Ovary (tissue), 7 donors: ENCODE measurements at regions not wholly inside any gene's neighbourhood (a gene's known extent, or its start where the extent isn't known, plus 50 kb on each side); places are given as distances from the start of the nearest gene placed in this dataset.
A peak's percentile ranks its signal among the peaks of the same experiment; 100 is the strongest.

Source experiments
- DNase-seq, 5 donors: peaks; one replicate each; pipeline ENCODE4 v3.0.0-alpha.2; 2019 to 2020
- H3K27ac ChIP-seq, 2 donors: fragments of 200-600 bp; one replicate each; pipeline versions ENCODE4 v1.5.1 to v1.8.0; 2019 to 2022
- H3K27me3 ChIP-seq: fragments of 200-600 bp; one replicate; pipeline ENCODE4 v1.8.0; 2022
- H3K36me3 ChIP-seq: fragments of 200-600 bp; sonication (generic); one replicate; pipeline ENCODE4 v1.5.1; 2019
- H3K4me1 ChIP-seq: one replicate; pipeline ENCODE4 v1.8.1; 2013; ENCODE audit warnings: mild to moderate bottlenecking, moderate library complexity; ENCODE audit not compliant: insufficient read depth
- H3K4me3 ChIP-seq: fragments of 200-600 bp; sonication (generic); one replicate; pipeline ENCODE4 v1.5.1; 2017
- H3K9me3 ChIP-seq, 2 donors: fragments of 200-600 bp in 1 of 2; sonication (generic) in 1 of 2; one replicate each; pipeline versions ENCODE4 v1.5.1 to v1.8.1; 2013 to 2019; ENCODE audit warnings: mild to moderate bottlenecking in 1 of 2, moderate library complexity in 1 of 2
- CTCF ChIP-seq, 3 donors: fragments of 450-650 bp in 2 of 3; fragments of 200-600 bp in 1 of 3; IDR thresholded peaks; one replicate each; pipeline versions ENCODE4 v1.5.1 to v1.8.0; 2016 to 2022; ENCODE audit warnings: antibody characterized with exemption in 3 of 3, mild to moderate bottlenecking in 1 of 3
- EP300 ChIP-seq: sonication (generic); formaldehyde crosslinking; IDR thresholded peaks from one replicate; pipeline ENCODE4 v1.6.1; 2017; ENCODE audit warnings: antibody characterized with exemption
- POLR2A ChIP-seq: fragments of 450-650 bp; IDR thresholded peaks from one replicate; pipeline ENCODE4 v1.6.1; 2017; ENCODE audit warnings: antibody characterized with exemption, mild to moderate bottlenecking, moderate library complexity
- WGBS, 3 donors: extraction: QIAGEN DNeasy Blood & Tissue Kit in 1 of 3; methylation state at CpG; one replicate each; pipeline versions ENCODE4 v1.1.5 to v1.1.7; 2013 to 2017; 5-methylcytosine and 5-hydroxymethylcytosine counted together
- intact Hi-C, 4 donors: fragments of 100-400 bp; cut with DNase I; formaldehyde crosslinking; loops; one replicate each; pipeline versions ENCODE4 v1.11.0 to v1.15.1; 2022 to 2023
- donor health status: DM: no; HTN: no; CAD: no; lungs with moderate emphysema.
- donor health status: DM: no; HTN: no; CAD: no.
- donor health status: Bipolar disorder and iron deficiency.
- donor health status: DM: no; HTN: no; CAD: no.
- donor health status: DM: yes; HTN: yes; CAD: no.

DNA sequence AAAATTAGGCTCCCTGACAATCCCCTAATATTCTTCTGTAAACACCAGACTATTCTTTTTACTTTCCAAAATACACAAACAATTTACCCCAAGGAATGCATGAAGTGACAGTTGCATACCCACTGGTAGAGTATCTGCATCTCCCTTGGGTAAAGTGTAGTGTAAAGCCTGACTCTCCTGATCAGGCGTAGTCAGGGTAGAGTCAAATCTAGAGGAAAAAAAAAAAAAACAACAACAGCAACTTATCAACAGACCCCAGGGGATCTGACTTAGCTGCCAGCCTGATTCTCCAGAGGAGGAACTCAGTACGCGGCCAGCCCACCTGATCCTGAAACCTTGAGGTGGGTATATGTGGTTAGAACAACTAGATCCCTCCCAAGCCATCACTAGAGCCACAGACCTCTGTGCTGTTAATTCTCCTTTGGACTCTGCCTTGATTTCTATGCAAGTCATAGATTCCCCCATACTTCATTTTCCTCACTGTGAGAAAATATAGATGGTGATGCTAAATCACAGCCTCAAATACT, 61.0 kb downstream of the ZNF608 start:
- H3K36me3 ChIP-seq: no peaks in the 10 kb centered on the region
- no peaks in the 10 kb centered on the region for H3K4me1 ChIP-seq
- no peak overlapping the region for H3K27ac ChIP-seq
- intact Hi-C loops: no loop called here
- no peaks in the 10 kb centered on the region for H3K9me3 ChIP-seq
- DNase-seq: no peak
- WGBS, 3 donors: 93 to 96% (median 95%) methylated on average over 3 of the region's 3 CpGs
- TF ChIP-seq EP300 (no peak), CTCF (IDR thresholded peaks at IDR 0.05) (no peak), POLR2A (no peak)
- H3K4me3 ChIP-seq: no peak overlapping the region
- no peaks in the 10 kb centered on the region for H3K27me3 ChIP-seq

- H3K4me1 ChIP-seq: peaks cover 2% of the 10 kb centered on the region
- H3K27me3 ChIP-seq: no peaks in the 10 kb centered on the region
- H3K4me3 ChIP-seq: no peak overlapping the region
- intact Hi-C loops: no loop called here
- no peaks in the 10 kb centered on the region for H3K36me3 ChIP-seq
- no peak overlapping the region for H3K27ac ChIP-seq
- no peak for TF ChIP-seq POLR2A
- no peak for TF ChIP-seq CTCF (IDR thresholded peaks at IDR 0.05)
- 87 to 95% (median 90%) methylated on average over 2 of the region's 2 CpGs for WGBS, 3 donors
- no peaks in the 10 kb centered on the region for H3K9me3 ChIP-seq
- DNase-seq: no peak
Measured at GRCh38 chr5:124683917-124684555, 62.4 kb downstream of the ZNF608 start.

GRCh38 chr5:124679578-124680199, 66.8 kb downstream of the ZNF608 start:
- no peak overlapping the region for H3K4me3 ChIP-seq
- intact Hi-C loops: no loop called here
- no peaks in the 10 kb centered on the region for H3K27me3 ChIP-seq
- TF ChIP-seq CTCF (IDR thresholded peaks at IDR 0.05): no peak
- no peak for TF ChIP-seq EP300
- no peak for TF ChIP-seq POLR2A
- no peaks in the 10 kb centered on the region for H3K9me3 ChIP-seq
- 71 to 89% (median 82%) methylated on average over 4 of the region's 4 CpGs for WGBS, 3 donors
- H3K4me1 ChIP-seq: peaks cover 15% of the 10 kb centered on the region
- H3K27ac ChIP-seq: no peak overlapping the region
- no peaks in the 10 kb centered on the region for H3K36me3 ChIP-seq
- no peak for DNase-seq

- TF ChIP-seq POLR2A: no peak
- WGBS, 3 donors: 34 to 43% (median 42%) methylated on average over 8 of the region's 8 CpGs
- DNase-seq: no peak
- no peak overlapping the region for H3K4me3 ChIP-seq
- peak overlapping the region in 1 of 2 donors; percentile 4 for H3K27ac ChIP-seq
- no peaks in the 10 kb centered on the region for H3K36me3 ChIP-seq
- no peaks in the 10 kb centered on the region for H3K9me3 ChIP-seq
- intact Hi-C loops: no loop called here
- H3K27me3 ChIP-seq: no peaks in the 10 kb centered on the region
- peaks cover 15% of the 10 kb centered on the region for H3K4me1 ChIP-seq
Measured at GRCh38 chr5:124678922-124679519, 67.4 kb downstream of the ZNF608 start.

DNA sequence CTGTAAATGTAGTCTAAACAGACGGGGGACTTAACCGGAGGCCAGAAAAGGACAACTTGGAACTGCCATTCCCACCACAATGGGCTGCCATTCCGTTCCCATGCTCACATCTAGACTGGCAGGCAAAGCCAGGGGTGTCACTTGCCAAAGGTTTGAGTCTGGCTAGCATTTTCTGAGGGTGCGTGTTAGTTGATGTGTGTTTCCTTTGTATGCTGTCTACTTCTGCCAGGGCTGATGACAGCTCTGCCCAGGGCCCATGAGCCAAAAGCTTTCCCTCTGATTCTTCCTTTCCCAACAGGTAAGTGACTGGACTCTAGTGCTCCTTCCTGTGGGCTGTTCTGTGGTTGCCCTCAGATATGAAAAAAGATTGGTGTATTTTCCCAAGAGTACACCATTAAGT, 68.0 kb downstream of the ZNF608 start:
- no peaks in the 10 kb centered on the region for H3K36me3 ChIP-seq
- H3K27me3 ChIP-seq: no peaks in the 10 kb centered on the region
- no peak overlapping the region for H3K4me3 ChIP-seq
- WGBS, 3 donors: 84 to 87% (median 84%) methylated on average over 4 of the region's 4 CpGs
- DNase-seq: no peak
- H3K9me3 ChIP-seq: no peaks in the 10 kb centered on the region
- TF ChIP-seq EP300 (no peak), POLR2A (no peak), CTCF (IDR thresholded peaks at IDR 0.05) (no peak)
- peak overlapping the region in 1 of 2 donors; percentile 4 for H3K27ac ChIP-seq
- intact Hi-C loops: no loop called here
- peaks cover 15% of the 10 kb centered on the region for H3K4me1 ChIP-seq
